Neural crest cell (in vitro differentiated cells): ENCODE measurements at regions not wholly inside any gene's neighbourhood (a gene's known extent, or its start where the extent isn't known, plus 50 kb on each side); places are given as distances from the start of the nearest gene placed in this dataset.

Experiments
- DNase-seq: peaks from one replicate; pipeline ENCODE4 v3.0.0; 2021; ENCODE audit warnings: low read depth, mixed read lengths, low spot score
- H3K27ac Mint-ChIP-seq: one replicate; pipeline ENCODE4 v1.8.0; 2021; ENCODE audit warnings: mild to moderate bottlenecking, mixed read lengths; ENCODE audit not compliant: unreplicated experiment
- H3K27me3 Mint-ChIP-seq: 2 replicates; pipeline ENCODE4 v1.8.0; 2021; ENCODE audit warnings: low read depth, mild to moderate bottlenecking, mixed read lengths
- H3K36me3 Mint-ChIP-seq: 2 replicates; pipeline ENCODE4 v1.8.0; 2021; ENCODE audit warnings: low read depth, mild to moderate bottlenecking, mixed read lengths
- H3K4me1 Mint-ChIP-seq: 2 replicates; pipeline ENCODE4 v1.8.0; 2021; ENCODE audit warnings: mixed read lengths
- H3K4me3 Mint-ChIP-seq: one replicate; pipeline ENCODE4 v1.8.0; 2021; ENCODE audit warnings: mild to moderate bottlenecking, mixed read lengths
- H3K9me3 Mint-ChIP-seq: 2 replicates; pipeline ENCODE4 v1.8.0; 2021; ENCODE audit warnings: mixed read lengths
- TF ChIP-seq, protein P1 (sequence below): fragments of 200-600 bp; sonication (generic); conservative IDR thresholded peaks from 2 replicates; pipeline ENCODE4 v1.5.0; 2021; ENCODE audit warnings: antibody characterized with exemption, mild to moderate bottlenecking

DNA sequence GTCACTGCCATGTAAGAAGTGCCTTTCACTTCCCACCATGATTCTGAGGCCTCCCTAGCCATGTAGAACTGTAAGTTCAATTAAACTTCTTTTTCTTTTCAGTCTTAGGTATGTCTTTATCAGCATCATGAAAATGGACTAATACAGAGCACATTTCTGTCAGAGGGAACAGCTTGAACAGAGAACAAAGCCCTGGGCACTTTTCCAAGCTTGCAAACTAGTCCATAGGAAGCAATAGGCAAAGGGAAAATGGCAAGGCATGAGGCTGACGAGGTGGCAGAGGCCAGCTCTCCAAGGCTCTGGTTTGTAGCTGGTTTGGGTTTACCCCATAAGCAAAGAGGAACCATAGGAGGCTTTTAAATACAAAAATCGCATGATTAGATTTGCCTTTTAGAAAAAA is 185.1 kb upstream of the HDDC2 start:
- Mint-ChIP-seq H3K27ac (no peak overlapping the region), H3K36me3 (no peaks in the 10 kb centered on the region), H3K4me3 (no peak overlapping the region), H3K9me3 (peaks cover 3% of the 10 kb centered on the region), H3K27me3 (peaks cover 3% of the 10 kb centered on the region), H3K4me1 (peaks cover 5% of the 10 kb centered on the region)
- DNase-seq: no peak
- TF ChIP-seq, protein P1, sequence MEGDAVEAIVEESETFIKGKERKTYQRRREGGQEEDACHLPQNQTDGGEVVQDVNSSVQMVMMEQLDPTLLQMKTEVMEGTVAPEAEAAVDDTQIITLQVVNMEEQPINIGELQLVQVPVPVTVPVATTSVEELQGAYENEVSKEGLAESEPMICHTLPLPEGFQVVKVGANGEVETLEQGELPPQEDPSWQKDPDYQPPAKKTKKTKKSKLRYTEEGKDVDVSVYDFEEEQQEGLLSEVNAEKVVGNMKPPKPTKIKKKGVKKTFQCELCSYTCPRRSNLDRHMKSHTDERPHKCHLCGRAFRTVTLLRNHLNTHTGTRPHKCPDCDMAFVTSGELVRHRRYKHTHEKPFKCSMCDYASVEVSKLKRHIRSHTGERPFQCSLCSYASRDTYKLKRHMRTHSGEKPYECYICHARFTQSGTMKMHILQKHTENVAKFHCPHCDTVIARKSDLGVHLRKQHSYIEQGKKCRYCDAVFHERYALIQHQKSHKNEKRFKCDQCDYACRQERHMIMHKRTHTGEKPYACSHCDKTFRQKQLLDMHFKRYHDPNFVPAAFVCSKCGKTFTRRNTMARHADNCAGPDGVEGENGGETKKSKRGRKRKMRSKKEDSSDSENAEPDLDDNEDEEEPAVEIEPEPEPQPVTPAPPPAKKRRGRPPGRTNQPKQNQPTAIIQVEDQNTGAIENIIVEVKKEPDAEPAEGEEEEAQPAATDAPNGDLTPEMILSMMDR: no peak

DNA sequence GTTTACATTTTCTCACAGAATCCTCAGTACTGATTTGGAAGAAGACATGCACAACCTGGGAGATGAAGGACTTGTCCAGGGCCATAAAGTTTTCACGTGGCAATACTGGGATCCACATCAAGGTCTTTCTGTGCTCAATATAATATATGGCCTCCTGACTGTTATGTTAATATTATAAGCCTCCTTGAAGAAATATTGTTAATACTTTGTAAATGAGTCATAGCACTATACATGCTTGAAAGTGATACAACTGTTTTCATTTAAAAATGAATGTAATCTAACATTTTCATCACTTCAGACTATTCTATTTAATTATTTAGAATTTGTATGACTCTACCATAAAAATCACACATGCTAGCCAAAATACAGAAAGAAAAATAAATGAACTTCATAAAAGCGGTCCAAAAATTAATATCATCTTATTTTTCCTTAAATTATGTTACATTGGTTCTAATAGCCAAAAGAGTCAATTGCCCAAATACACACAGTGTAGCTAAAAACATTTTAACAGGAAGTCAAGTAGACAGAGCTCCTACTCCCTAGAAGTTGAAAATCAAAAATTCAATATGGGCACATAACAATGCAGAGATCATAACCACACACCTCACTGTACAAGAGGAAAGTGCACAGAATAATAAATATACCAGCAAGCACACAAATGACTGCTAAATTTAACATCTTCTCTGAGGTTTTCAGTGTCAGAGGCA is 188.0 kb upstream of the HDDC2 start:
- Mint-ChIP-seq H3K9me3 (peaks cover 3% of the 10 kb centered on the region), H3K36me3 (no peaks in the 10 kb centered on the region), H3K27me3 (peaks cover 2% of the 10 kb centered on the region), H3K4me1 (peaks cover 6% of the 10 kb centered on the region), H3K27ac (no peak overlapping the region), H3K4me3 (no peak overlapping the region)
- DNase-seq: no peak
- TF ChIP-seq, protein P1: no peak

DNA sequence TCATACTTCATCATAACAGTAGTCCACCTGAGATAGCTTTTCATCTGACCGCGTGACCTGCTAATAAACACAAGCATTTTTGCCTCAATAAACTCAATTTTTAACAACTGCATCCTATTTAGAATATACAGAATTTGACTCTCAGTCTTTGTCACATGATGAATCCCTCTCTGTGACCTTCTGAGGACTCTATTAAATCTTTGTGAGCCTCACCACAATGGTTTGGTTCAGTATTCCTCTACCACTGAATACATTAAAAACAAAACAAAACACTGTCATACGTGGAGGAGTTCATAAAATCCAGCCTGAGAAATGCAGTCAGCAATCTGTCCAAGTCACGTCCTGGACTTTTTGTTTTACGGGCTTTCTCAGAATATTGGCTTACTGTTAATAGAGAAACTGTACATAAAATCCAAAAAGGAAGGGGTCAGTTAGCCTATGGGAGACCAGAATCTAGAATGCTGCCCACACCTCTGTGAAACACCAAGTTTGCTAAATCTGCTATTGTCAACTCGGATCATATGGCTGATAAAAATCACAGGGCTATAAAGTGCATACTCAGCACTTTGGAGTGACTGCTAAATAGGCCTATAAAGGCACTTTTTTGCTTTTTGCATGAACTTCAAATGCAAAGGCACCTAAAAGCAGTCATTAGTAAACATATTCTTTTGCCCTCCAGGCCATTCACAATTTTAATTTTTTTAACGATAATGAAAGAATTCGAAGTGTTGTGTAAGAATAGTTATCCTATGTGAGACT is 190.3 kb upstream of the HDDC2 start:
- peaks cover 6% of the 10 kb centered on the region for H3K4me1 Mint-ChIP-seq
- DNase-seq: no peak
- no peak overlapping the region for H3K4me3 Mint-ChIP-seq
- H3K27me3 Mint-ChIP-seq: no peaks in the 10 kb centered on the region
- no peaks in the 10 kb centered on the region for H3K36me3 Mint-ChIP-seq
- H3K9me3 Mint-ChIP-seq: no peaks in the 10 kb centered on the region
- TF ChIP-seq, protein P1: no peak
- no peak overlapping the region for H3K27ac Mint-ChIP-seq

DNA sequence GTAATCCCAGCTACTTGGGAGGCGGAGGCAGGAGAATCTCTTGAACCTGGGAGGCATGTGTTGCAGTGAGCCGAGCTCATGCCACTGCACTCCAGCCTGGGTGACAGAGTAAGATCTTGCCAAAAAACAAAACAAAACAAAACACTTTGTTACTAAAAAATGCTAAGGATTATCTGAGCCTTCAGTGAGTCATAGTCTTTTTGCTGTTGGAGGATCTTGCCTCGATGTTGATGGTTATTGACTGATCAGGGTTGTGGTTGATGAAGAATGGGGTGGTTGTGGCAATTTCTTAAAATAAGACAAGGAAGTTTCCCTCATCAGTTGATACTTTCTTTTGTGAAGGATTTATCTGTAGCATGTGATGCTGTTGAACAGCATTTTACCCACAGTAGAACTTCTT is 196.8 kb upstream of the HDDC2 start:
- H3K4me3 Mint-ChIP-seq: no peak overlapping the region
- H3K27me3 Mint-ChIP-seq: no peaks in the 10 kb centered on the region
- no peak overlapping the region for H3K27ac Mint-ChIP-seq
- peaks cover 6% of the 10 kb centered on the region for H3K4me1 Mint-ChIP-seq
- TF ChIP-seq, protein P1: no peak
- DNase-seq: no peak
- no peaks in the 10 kb centered on the region for H3K36me3 Mint-ChIP-seq
- peaks cover 2% of the 10 kb centered on the region for H3K9me3 Mint-ChIP-seq

DNA sequence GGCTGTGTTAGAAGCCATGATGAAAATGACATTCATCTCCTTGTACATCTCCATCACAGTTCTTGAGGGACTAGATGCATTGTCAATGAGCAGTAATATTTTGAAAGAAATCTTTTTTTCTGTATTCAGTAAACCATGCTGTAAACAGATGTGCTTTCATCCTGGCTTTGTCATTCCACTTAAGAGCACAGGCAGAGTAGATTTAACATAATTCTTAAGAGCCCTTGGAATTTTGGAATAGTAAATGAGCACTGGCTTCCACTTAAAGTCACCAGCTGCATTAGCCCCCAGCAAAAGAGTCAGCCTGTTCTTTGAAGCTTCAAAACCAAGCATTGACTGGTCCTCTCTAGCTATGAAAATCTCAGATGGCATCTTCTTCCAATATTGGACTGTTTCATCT is 197.8 kb upstream of the HDDC2 start:
- no peak for DNase-seq
- TF ChIP-seq, protein P1: no peak
- Mint-ChIP-seq H3K9me3 (peaks cover 2% of the 10 kb centered on the region), H3K27ac (no peak overlapping the region), H3K27me3 (no peaks in the 10 kb centered on the region), H3K36me3 (no peaks in the 10 kb centered on the region), H3K4me1 (peaks cover 6% of the 10 kb centered on the region), H3K4me3 (no peak overlapping the region)
